SK-N-SH (cell line): ENCODE measurements at regions not wholly inside any gene's neighbourhood (a gene's known extent, or its start where the extent isn't known, plus 50 kb on each side); places are given as distances from the start of the nearest gene placed in this dataset.
A peak's percentile ranks its signal among the peaks of the same experiment; 100 is the strongest.

Experiments used
- CTCF ChIA-PET: fragments of 300-600, 350-600 bp; formaldehyde crosslinking; extraction: SDS; loops from one replicate; lab custom pipeline; 2021; lab: Yijun Ruan, JAX
- POLR2A ChIA-PET: fragments of 350-600 bp; sonication (Branson Sonifier 250); formaldehyde crosslinking; extraction: SDS; loops from one replicate; lab custom pipeline; 2020; ENCODE audit warnings: antibody characterized with exemption, inconsistent platforms; lab: Yijun Ruan, JAX
- DNase-seq: peaks from one replicate; pipeline ENCODE4 v3.0.0; 2012
- H2AFZ ChIP-seq: fragments of 200-600 bp; sonication (generic); 2 replicates; pipeline ENCODE4 v1.8.1; 2016; ENCODE audit warnings: antibody characterized with exemption, mild to moderate bottlenecking, low read depth
- H3F3A ChIP-seq: fragments of 200-600 bp; sonication (generic); replicated peaks from 2 replicates; pipeline ENCODE3; 2016; ENCODE audit warnings: antibody characterized with exemption, mild to moderate bottlenecking; ENCODE audit not compliant: insufficient read depth
- H3K27ac ChIP-seq, 2 experiments: fragments of 200-500 bp in 1 of 2; fragments of 200-600 bp in 1 of 2; sonication (Bioruptor generic) in 1 of 2; sonication (generic), shearing (Covaris generic) in 1 of 2; 2 replicates each; pipeline versions ENCODE4 v1.5.1 to v1.6.1; 2014 to 2016; ENCODE audit warnings: low read depth in 2 of 2, inconsistent platforms in 1 of 2, low read length in 1 of 2, mild to moderate bottlenecking in 1 of 2, mixed read lengths in 1 of 2
- H3K27me3 ChIP-seq: fragments of 200-600 bp; sonication (generic), shearing (Covaris generic); 2 replicates; pipeline ENCODE4 v1.6.1; 2016; ENCODE audit warnings: mixed run types; ENCODE audit not compliant: insufficient read depth
- H3K36me3 ChIP-seq, 2 experiments: fragments of 200-500 bp in 1 of 2; fragments of 200-600 bp in 1 of 2; sonication (Bioruptor generic) in 1 of 2; sonication (generic) in 1 of 2; replicated peaks in 1 of 2; 2 replicates each; pipeline versions ENCODE3 to v1.5.1; 2014 to 2016; ENCODE audit warnings: low read length in 1 of 2, mild to moderate bottlenecking in 1 of 2; ENCODE audit not compliant: insufficient read depth in 2 of 2, control insufficient read depth in 1 of 2
- H3K4me1 ChIP-seq, 2 experiments: fragments of 200-500 bp in 1 of 2; fragments of 200-600 bp in 1 of 2; sonication (Bioruptor generic) in 1 of 2; sonication (generic), shearing (Covaris generic) in 1 of 2; 2 replicates each; pipeline versions ENCODE4 v1.5.1 to v1.6.1; 2014 to 2016; ENCODE audit warnings: low read depth in 1 of 2, low read length in 1 of 2, mixed run types in 1 of 2; ENCODE audit not compliant: insufficient read depth in 2 of 2, control insufficient read depth in 1 of 2
- H3K4me2 ChIP-seq: fragments of 200-600 bp; sonication (generic), shearing (Covaris generic); 2 replicates; pipeline ENCODE4 v1.6.1; 2017; ENCODE audit warnings: mixed run types
- H3K4me3 ChIP-seq, 2 experiments: fragments of 200-500 bp in 1 of 2; fragments of 200-600 bp in 1 of 2; sonication (Bioruptor generic) in 1 of 2; sonication (generic), shearing (Covaris generic) in 1 of 2; 2 replicates each; pipeline versions ENCODE4 v1.5.1 to v1.8.1; 2014 to 2016; ENCODE audit warnings: low read depth in 2 of 2, inconsistent platforms in 1 of 2, low read length in 1 of 2, mild to moderate bottlenecking in 1 of 2, mixed read lengths in 1 of 2, moderate library complexity in 1 of 2
- H3K79me2 ChIP-seq: fragments of 200-600 bp; sonication (generic); 2 replicates; pipeline ENCODE4 v1.8.1; 2017; ENCODE audit warnings: mild to moderate bottlenecking; ENCODE audit not compliant: insufficient read depth
- H3K9ac ChIP-seq: fragments of 200-600 bp; sonication (generic); 2 replicates; pipeline ENCODE4 v1.6.1; 2017; ENCODE audit warnings: mixed run types
- H3K9me2 ChIP-seq: fragments of 200-600 bp; sonication (generic); 2 replicates; pipeline ENCODE4 v1.6.1; 2017; ENCODE audit warnings: mixed run types
- H3K9me3 ChIP-seq: fragments of 200-600 bp; sonication (generic); 2 replicates; pipeline ENCODE4 v1.6.1; 2017; ENCODE audit warnings: mixed run types, mild to moderate bottlenecking, moderate library complexity
- H4K20me1 ChIP-seq: fragments of 200-600 bp; sonication (generic); 2 replicates; pipeline ENCODE4 v1.6.1; 2017; ENCODE audit warnings: mild to moderate bottlenecking, mixed run types; ENCODE audit not compliant: insufficient read depth
- FOSL2 ChIP-seq: IDR thresholded peaks from 2 replicates; pipeline ENCODE4 v1.4.0; 2012; ENCODE audit warnings: low read depth, mild to moderate bottlenecking, moderate library complexity, borderline replicate concordance
- GATA2 ChIP-seq: sonication (generic); formaldehyde crosslinking; IDR thresholded peaks from 2 replicates; pipeline ENCODE4 v1.5.0; 2020; ENCODE audit warnings: mild to moderate bottlenecking, missing genetic modification reagents
- RCOR1 ChIP-seq: fragments of 150-350 bp; IDR thresholded peaks from 2 replicates; pipeline ENCODE4 v1.6.1; 2017; ENCODE audit warnings: antibody characterized with exemption, low read length
- SIN3A ChIP-seq: IDR thresholded peaks from 2 replicates; pipeline ENCODE4 v1.6.1; 2012; ENCODE audit warnings: low read depth, mild to moderate bottlenecking, low read length, moderate library complexity, borderline replicate concordance
- TAF1 ChIP-seq: IDR thresholded peaks from 2 replicates; pipeline ENCODE4 v1.6.1; 2012; ENCODE audit warnings: low read depth, mild to moderate bottlenecking, low read length, moderate library complexity, borderline replicate concordance
- TEAD4 ChIP-seq: IDR thresholded peaks from 2 replicates; pipeline ENCODE4 v1.4.0; 2012; ENCODE audit warnings: mild to moderate bottlenecking, borderline replicate concordance; ENCODE audit not compliant: insufficient read depth
- ZBTB33 ChIP-seq: IDR thresholded peaks from 2 replicates; pipeline ENCODE4 v1.4.0; 2012; ENCODE audit warnings: low read depth, borderline replicate concordance
- WGBS: methylation state at CpG from one replicate; pipeline ENCODE4 v1.1.6; 2017; ENCODE audit warnings: low lambda C conversion rate; 5-methylcytosine and 5-hydroxymethylcytosine counted together
- TF ChIP-seq, protein P1 (sequence below): fragments of 150-350 bp; IDR thresholded peaks from 2 replicates; pipeline ENCODE4 v1.6.1; 2017; ENCODE audit warnings: antibody characterized with exemption, low read length, low read depth, borderline replicate concordance

- no peaks in the 10 kb centered on the region for H3K4me1 ChIP-seq
- no peak overlapping the region for H3K4me2 ChIP-seq
- no peak overlapping the region for H3K9ac ChIP-seq
- no peak overlapping the region for H3K4me3 ChIP-seq
- H3K27ac ChIP-seq: no peak overlapping the region
- H3F3A ChIP-seq: no peaks in the 10 kb centered on the region
- 0 out of 2 replicates have a peak, but pooled peaks have one; percentile 9 for TF ChIP-seq FOSL2
- no peak for TF ChIP-seq TAF1
- no peaks in the 10 kb centered on the region for H3K9me2 ChIP-seq
- no peaks in the 10 kb centered on the region for H3K9me3 ChIP-seq
- no peak for DNase-seq
- WGBS: 82% methylated on average over 1 of the region's 1 CpG
- H3K27me3 ChIP-seq: no peaks in the 10 kb centered on the region
- H3K36me3 ChIP-seq: no peaks in the 10 kb centered on the region
- ChIA-PET POLR2A (no interaction called here), CTCF (no interaction called here)
- no peaks in the 10 kb centered on the region for H4K20me1 ChIP-seq
- H3K79me2 ChIP-seq: no peaks in the 10 kb centered on the region
- no peak overlapping the region for H2AFZ ChIP-seq
Observed at GRCh38 chr5:84478603-84479002, 93.9 kb upstream of the EDIL3 start.

- no peak for DNase-seq
- no peaks in the 10 kb centered on the region for H3F3A ChIP-seq
- H3K4me3 ChIP-seq: no peak overlapping the region
- H3K9me3 ChIP-seq: no peaks in the 10 kb centered on the region
- H3K27me3 ChIP-seq: no peaks in the 10 kb centered on the region
- CTCF ChIA-PET: no interaction called here
- no peak overlapping the region for H2AFZ ChIP-seq
- H3K79me2 ChIP-seq: no peaks in the 10 kb centered on the region
- POLR2A ChIA-PET: no interaction called here
- no peak overlapping the region for H3K27ac ChIP-seq
- no peaks in the 10 kb centered on the region for H3K36me3 ChIP-seq
- no peak overlapping the region for H3K4me2 ChIP-seq
- no peaks in the 10 kb centered on the region for H3K4me1 ChIP-seq
- H3K9ac ChIP-seq: no peak overlapping the region
- WGBS: 75% methylated on average over 2 of the region's 2 CpGs
- no peaks in the 10 kb centered on the region for H3K9me2 ChIP-seq
- no peaks in the 10 kb centered on the region for H4K20me1 ChIP-seq
- TF ChIP-seq SIN3A (no peak), ZBTB33 (no peak), TEAD4 (no peak), GATA2 (no peak)
- TF ChIP-seq, protein P1, sequence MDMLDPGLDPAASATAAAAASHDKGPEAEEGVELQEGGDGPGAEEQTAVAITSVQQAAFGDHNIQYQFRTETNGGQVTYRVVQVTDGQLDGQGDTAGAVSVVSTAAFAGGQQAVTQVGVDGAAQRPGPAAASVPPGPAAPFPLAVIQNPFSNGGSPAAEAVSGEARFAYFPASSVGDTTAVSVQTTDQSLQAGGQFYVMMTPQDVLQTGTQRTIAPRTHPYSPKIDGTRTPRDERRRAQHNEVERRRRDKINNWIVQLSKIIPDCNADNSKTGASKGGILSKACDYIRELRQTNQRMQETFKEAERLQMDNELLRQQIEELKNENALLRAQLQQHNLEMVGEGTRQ: no peak
Observed at GRCh38 chr5:84477485-84477884, 92.8 kb upstream of the EDIL3 start.

- H3F3A ChIP-seq: no peaks in the 10 kb centered on the region
- no peaks in the 10 kb centered on the region for H3K9me3 ChIP-seq
- no peak for TF ChIP-seq RCOR1
- ChIA-PET POLR2A (no interaction called here), CTCF (no interaction called here)
- no peaks in the 10 kb centered on the region for H3K4me1 ChIP-seq
- H3K27ac ChIP-seq: no peak overlapping the region
- H3K9ac ChIP-seq: no peak overlapping the region
- H3K27me3 ChIP-seq: no peaks in the 10 kb centered on the region
- H3K4me2 ChIP-seq: no peak overlapping the region
- no peaks in the 10 kb centered on the region for H4K20me1 ChIP-seq
- H3K9me2 ChIP-seq: no peaks in the 10 kb centered on the region
- H3K36me3 ChIP-seq: no peaks in the 10 kb centered on the region
- H3K4me3 ChIP-seq: no peak overlapping the region
- WGBS: 88% methylated on average over 4 of the region's 4 CpGs
- H3K79me2 ChIP-seq: no peaks in the 10 kb centered on the region
- H2AFZ ChIP-seq: no peak overlapping the region
- DNase-seq: no peak
Observed at GRCh38 chr5:84474126-84474525, 89.4 kb upstream of the EDIL3 start.
